Stimulated activated CD8-positive, alpha-beta memory T cell treated with anti-CD3 and anti-CD28 coated beads, Interleukin-4, amount 100 ng/mL, for 48 hours (primary cell): ENCODE measurements at regions not wholly inside any gene's neighbourhood (a gene's known extent, or its start where the extent isn't known, plus 50 kb on each side); places are given as distances from the start of the nearest gene placed in this dataset.
"Not testable (repeated sequence)": the region's sequence is repeated elsewhere in the genome, so short reads cannot be mapped to it uniquely, and the experiment has no call there.

ENCODE experiments used
- DNase-seq: peaks from one replicate; pipeline ENCODE4 v3.0.0-alpha.2; 2020

DNA sequence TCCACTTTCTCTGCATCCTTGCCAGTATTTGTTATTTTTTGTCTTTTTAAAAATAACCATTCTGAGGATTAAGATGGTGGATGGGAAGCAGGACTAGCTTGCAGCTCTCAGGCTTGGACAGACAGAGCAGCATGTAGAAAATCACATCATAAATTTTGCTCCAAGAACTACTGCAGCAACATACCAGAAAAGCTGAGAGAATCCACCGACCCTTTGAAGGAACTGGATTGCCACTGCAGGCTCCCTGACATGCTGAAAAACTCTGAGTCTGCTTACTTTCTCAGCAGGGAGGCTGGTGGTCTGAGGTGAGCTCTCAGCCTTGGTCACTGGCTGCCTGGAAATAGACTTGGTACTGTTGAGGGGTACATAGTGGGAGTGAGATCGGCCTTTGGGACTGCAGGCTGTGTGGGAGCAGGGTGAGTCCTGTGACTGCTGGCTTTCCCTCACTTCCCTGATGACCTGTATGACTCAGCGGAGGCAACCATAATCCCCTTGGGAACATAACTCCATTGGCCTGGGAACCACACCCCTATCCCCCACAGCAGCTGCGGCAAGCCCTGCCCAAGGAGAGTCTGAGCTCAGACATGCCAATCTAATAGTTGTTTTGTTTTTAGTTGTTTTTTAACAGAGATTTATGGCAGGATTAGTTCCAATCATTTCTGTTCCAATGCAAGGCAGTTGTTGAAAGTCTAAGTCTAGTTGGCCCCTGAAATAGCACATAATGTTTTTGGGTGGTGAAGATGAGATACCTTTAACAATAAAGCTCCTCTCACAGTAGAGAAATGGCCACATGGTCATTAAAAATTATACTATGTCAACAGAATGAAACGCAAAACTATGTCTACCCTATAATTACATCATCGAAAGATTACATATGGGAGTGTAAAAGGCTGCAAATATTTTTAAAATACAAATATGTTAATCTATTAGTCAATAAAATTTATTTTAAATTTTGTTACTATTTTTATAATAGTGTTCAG is 414.2 kb upstream of the CHAC2 start:
- no peak for DNase-seq

DNA sequence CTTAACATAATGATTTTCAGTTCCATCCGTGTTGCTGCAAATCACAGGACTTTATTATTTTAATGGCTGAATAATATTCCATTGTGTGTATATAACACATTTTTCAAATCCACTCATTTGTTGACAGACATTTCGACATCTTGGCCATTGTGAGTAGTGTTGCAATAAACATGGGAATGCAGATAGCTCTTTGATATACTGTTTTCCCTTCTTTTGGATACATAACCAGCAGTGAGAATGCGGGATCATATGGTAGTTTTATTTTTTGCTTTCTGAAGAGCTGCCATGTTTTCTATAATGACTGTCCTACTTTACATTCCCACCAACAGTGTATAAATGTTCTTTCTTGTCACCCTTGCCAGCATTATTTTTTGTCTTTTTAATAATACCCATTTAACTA is 420.3 kb upstream of the CHAC2 start:
- DNase-seq: no peak

DNA sequence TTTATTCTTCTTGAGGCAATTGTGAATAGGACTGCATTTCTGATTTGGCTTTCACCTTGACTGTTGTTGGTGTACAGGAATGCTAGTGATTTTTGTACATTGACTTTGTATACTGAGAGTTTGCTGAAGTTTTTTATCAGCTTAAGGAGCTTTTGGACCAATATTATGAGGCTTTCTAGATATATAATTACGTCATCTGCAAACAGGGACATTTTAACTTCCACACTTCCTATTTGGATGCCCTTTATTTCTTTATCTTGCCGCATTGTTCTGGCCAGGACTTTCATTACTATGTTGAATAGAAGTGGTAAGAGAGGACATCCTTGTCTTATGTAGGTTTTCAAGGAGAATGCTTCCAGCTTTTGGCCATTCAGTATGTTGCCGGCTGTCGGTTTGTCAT is 425.4 kb upstream of the CHAC2 start:
- no peak for DNase-seq

DNA sequence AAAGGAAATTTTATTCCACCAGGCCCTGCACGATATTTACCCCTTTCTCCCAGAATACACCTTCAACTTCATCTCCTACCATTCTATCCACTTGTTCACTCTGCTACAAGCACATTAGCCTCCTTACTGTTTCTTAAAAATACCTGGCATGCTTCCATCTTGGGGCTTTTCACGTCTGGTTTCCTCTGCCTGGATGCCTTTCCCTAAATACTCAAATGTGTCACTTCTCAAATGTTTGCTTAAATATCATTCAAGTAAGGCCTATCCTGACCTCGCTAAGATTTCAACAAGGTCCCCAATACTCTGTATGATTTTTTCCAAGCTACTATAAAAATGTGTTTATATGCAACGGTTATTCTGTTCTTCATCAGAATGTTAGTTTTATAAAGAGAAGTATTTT is 433.0 kb upstream of the CHAC2 start:
- no peak for DNase-seq

DNA sequence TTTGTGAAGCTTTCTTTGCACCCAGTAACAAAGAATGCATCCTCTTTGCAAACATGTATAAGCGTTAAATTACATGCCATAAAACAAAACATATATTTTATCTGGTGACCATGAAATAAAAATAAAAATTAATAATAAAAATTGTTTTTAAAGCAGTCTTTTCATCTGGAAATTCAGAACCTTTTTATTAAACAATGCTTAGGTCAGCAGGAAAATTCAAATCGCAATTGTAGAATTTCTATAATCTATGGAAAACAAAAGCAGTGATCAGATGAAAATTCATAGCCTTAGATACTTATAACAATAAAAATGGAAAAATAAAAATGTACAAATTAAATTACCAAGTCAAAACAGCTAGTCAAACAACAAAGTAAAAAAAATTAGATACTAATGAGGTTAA is 435.9 kb upstream of the CHAC2 start:
- no peak for DNase-seq

DNA sequence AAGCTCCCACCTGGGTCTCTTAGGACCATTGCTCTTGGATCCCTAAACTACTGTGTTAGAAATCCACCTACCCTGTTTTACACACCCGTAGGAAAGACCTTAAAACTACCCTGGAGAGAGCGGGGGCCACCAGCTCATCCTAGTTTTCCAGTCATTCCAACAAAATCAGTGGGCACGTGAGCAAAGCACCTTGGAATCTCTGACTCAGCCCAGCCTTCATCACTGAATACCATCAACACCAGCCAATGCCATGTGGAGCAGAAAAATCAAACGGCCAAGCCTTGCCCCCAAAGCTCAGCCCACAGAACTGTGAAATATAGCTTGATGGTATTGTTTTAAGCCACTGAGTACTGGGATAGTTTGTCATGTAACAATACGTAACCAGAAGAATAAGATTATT is 449.7 kb upstream of the CHAC2 start:
- no peak for DNase-seq

DNA sequence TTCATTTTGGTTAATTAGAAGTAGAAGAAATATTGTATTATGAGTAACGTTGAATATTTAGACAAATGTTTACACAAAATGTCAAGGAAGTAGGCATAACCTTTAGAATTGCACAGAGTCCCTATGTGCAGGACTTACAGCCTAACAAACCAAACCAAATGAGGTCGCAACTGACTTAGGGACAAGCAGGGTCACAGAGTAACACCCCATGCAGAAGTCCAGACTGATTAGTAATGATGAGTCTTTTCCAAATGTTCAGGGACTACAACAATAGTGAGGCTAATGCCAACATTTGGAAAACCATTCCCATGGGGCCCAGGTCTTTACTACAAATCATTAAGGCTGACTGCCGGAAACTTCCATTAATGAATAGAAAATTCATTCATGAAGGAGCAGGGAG is 452.5 kb upstream of the CHAC2 start:
- DNase-seq: no peak

DNA sequence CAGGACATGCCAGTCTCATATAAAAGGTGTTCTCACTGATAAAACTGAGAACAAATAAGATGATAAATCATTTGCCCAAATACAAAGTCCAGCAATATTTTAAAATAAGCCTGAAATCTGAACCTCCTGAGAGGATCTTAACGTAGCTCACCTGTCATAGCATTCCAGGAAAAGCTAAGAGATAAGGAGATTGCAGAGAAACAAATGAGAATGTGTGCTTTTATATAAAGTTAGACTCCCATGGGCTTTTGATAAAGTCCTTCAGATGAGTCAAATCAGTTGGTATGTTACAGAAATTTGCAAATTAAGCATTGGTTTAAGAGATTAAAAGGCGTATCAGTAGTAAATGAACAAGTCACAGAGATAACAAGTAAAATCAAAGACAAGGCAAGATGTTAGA is 452.9 kb upstream of the CHAC2 start:
- DNase-seq: no peak

DNA sequence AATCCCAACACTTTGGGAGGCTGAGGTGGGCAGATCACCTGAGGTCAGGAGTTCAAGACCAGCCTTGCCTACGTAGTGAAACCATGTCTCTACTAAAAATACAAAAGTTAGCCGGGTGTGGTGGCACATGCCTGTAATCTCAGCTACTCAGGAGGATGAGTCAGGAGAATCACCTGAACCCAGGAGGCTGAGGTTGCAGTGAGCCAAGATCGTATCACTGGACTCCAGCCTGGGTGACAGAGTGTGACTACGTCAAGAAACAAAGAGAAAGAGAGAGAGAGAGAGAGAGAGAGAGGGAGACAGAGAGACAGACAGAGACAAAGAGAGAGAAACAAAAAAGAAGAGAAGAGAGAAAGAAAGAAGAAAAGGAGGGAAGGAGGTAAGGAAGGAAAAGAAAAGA is 454.0 kb upstream of the CHAC2 start:
- DNase-seq: not testable (repeated sequence)

DNA sequence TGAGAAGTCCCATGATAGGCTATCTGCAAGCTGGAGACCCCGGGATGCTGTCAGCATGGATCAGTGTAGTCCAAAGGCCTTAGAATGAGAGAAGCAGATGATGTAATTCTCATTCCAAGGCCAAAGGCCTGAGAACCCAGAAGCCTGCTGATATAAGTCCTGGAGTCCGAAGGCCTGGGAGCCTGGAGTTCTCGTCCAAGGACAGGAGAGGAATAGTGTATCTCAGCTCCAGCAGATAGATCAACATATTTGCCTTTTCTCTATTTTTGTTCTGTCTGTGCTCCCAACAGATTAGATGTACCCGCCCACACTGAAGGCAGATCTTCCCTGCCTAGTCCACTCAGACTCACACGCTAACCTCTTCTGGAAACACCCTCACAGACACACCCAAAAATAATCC is 454.9 kb upstream of the CHAC2 start:
- no peak for DNase-seq

DNA sequence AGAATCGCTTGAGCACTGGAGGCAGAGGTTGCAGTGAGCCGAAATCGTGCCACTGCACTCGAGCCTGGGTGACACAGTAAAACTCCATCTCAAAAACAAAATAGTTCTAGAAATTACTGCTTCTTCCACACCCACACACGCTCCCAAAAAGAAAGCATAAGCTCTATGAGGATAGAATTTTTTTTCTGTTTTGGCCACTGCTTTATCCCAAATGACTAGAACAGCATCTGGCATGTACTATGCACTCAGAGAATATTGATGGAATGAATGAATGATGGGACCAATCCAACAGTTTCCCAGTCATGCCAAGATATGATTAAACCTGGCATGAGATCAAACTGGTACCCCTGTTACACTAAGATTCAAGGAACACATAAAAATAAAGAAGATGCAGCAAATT is 455.4 kb upstream of the CHAC2 start:
- no peak for DNase-seq

DNA sequence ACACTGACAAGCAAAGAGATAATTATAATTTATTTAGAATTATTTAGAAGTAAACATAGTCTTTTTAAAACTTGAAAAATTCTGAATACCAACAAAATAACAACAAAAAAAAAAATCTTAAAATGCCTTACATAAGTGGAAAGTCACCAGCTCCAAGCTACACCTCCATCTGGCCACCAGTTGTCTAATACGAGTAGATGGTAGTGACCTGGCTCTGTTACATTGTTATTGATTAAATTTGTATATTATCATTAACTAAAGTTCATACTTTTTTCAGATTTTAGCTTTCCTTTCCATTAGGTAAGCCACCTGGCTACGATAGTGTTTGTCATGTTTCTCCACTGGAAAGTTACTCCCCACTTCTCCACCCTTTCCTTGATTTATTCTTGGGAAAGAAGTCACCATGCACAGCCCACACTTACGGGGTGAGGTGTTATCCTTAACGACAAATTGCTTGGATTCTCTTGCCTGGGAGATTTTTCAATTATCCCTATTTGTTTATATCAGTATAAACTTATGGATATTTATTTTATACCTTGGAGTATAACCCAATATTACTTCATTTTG is 464.5 kb upstream of the CHAC2 start:
- DNase-seq: no peak

DNA sequence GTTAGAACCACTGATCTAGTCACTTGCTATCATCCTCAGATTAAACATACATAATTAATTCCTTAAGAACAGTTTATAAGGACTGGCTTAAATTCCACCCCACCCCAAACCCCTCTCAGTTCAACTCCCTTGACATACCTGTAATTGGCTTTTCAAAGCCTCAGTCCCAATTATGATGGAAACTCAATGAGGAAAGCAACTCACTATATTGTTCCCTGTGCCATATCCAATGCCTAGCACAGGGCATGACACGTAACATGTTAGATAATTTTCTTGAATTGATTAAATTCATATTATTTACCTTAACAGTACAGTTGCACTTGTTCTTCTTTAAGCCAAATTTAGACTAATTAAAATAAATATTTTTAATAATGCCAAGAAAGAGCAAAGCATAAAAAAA is 465.1 kb upstream of the CHAC2 start:
- no peak for DNase-seq

DNA sequence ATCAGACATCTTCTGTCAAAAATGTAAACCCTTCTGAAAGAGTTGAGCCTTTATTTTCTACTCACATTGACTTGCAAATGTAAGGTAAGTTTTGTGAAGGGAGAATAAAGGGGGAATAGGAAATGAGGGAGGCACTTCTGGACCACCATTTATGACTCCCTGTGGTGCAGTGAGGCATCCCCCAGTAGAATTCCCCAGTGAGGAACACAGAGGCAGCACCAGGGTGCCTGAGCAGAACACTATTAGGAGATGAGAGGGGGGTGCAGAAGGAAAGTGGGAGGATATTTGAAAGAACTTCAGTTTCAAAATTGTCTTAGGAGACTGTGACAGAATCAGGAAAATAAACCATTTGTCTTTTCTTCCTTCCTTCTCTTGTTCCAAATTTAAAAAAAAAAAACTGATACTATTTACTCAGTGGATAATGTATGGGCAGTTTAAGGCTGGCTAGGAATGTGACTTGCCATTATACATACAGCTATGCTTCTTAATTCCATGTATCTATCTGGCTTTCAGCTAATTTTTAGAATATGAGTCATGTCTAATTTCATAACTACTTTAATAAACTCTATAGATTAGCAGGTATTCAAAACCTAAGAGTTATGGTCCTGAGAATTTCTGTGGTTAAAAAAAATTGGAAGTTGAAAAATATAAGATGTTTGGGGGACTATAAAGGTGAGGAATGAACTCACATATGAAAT is 478.1 kb upstream of the CHAC2 start:
- DNase-seq: no peak

DNA sequence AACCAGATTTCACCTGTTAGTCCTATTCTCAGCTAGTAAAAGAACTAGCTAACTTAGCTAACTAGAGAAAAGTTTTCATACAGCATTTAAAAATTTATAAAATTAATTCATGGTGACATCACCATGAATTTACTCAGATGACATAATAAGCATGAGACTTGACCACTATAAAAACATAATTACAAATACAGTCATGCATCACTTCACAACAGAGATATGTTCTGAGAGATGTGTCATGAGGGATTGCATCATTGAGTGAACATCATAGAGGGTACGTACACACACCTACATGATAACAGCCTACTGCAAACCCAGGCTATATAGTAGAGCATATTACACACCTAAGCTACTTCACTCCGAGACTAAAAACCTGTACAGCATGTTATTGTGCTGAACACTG is 481.3 kb upstream of the CHAC2 start:
- no peak for DNase-seq

DNA sequence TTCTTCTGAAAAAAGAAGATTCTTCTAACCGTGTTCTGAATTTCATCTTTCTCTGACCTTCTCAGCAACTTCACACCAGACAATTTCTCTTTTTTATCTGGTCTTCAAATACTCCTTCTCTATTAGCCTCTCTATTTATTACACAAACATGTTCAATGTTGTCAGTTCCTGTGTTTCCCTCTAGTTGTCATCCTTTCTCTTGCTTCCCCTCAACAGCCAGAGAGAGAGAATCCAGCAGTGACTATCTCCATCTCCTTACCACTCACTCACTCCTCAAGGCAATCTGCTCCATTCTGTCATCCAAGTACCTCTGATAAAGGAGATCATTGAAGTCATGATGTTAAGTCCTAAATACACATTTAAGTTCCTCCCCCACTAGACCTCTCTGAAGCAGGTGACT is 491.9 kb upstream of the CHAC2 start:
- DNase-seq: no peak

DNA sequence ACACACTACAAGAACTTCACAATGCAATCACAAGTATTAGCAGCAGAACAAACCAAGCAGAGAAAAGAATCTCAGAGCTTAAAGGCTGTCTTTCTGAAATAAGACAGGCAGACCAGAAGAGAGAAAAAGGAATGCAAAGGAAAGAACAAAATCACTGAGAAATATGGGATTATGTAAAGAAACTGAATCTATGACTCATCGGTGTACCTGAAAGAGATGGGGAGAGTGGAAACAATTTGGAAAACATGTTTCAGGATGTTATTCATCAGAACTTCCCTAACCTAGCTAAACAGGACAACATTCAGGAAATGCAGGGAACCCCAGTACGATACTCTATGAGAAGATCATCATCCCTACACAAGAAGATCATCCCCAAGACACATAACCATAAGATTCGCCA is 499.0 kb upstream of the CHAC2 start:
- no peak for DNase-seq

DNA sequence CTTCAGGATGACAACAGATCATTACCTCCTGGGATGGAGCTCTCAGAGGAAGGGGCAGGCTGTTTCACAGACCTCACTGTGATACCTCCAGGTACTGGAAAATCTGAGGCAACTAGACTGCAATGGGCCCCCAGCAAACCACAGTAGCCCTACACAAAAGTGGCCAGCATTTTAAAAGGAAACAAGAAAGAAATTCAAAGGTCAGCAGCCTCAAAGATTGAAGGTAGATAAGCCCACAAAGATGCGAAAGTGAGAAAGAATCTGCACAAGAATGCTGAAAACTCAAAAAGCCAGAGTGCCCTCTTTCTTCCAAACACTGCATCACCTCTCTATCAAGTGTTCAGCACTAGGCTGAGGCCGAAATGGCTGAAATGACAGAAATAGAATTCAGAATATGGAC is 499.5 kb upstream of the CHAC2 start:
- no peak for DNase-seq

DNA sequence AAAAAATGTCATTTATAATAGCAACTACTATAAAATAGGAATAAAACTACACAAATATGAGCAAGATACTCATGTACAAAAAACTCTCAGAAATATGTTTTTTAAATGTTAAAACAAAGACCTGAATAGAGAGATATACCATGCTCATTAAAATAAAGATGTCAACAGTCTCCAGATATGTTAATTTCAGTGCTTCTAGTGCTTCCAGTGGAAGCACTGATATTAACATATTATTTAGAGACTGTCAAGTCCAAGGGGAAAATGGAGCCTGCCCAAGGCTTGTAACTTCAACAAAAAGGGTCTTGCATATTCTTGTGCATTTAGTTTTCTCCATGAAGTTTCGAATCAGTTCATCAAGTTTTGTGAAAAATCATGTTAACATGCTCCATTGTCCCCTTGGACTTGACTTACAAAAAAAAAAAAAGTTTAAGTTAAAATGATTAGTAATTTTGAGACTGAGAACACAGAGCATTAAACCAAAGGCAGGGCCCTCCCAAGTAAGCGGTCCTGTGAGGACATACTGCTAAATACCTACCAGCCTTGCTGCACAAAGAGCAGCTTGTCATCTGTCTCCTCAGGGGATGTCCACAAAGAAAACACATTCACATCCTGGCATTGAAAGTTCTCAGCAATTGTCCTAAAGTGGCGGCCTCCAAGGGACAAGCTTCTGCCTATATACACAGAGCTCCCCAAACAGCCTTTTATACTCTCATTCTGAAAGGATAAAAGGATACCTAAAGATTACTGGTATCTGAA is 501.9 kb upstream of the CHAC2 start:
- no peak for DNase-seq

DNA sequence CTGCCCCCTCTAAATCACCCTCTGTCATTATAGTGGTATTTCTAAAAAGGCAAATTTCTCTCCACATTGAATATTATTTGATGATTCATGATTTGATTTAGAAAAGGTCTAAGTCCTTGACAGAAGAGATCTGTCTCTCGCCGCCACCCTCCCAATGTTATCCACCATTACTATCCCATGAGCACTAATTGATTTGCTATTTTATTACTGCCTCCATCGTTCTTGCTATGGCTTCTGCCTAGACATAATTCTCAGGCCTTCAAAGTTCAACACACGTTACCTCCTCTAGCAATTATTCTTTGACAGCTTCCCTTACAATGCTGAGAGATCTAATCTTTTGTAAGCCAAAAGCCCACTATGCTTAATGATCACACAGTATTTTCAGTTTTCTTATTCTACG is 507.0 kb upstream of the CHAC2 start:
- DNase-seq: no peak

DNA sequence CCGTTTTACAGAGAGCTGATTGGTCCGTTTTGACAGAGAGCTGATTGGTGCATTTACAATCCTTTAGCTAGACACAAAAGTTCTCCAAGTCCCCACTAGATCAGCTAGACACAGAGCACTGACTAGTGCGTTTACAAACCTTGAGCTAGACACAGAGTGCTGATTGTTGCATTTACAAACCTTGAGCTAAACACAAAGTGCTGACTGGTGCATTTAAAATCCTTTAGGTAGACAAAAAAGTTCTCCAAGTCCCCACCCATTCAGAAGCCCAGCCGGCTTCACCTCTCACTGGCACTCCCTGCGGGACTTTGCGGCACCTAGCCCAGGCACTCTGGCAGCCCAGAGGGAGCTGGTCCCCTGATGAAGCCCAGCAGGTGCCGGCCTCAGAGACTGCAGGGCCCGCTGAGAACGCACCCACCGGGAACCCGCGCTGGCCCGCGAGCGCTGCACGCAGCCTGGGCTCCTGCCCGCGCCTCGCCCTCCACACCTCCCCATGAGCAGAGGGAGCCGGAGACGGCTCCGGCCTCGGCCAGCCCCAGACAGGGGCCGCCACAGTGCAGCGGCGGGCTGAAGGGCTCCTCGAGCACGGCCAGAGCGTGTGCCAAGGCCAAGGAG is 508.1 kb upstream of the CHAC2 start:
- DNase-seq: no peak

DNA sequence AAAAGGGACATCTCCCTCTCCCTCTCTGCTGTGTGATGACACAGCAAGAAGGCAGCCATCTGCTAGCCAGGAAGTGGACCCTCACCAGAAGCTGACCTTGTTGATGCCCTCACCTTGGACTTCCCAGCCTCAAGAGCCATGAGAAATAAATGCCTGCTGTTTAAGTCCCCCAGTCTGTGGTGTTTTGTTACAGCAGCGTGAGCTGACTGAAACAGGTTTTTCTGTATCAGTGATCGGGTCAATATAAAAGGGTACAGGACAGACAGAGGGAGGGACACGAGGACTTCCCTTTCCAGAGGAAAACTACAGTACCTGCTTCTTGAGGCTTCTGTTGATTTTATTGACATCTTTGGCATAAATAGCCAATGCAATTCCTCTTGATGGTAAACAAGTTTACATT is 510.3 kb upstream of the CHAC2 start:
- no peak for DNase-seq

DNA sequence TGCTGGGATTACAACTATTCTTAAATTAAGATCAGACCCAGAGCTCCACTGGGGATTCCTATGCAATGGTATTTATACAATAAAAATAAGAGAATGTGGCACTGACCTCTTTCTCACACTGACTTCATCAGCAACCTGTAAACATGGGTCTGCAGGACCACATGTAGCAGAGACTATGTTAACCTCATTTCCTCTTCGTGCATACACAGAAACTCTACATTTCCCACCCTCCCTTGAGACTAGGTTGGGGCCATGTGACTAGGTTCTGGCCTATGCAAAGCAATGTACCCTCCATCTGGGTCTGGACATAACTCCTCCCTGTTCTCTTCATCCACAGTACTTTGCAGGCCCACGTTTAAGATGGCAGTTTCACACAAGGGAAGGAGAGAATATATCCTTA is 514.4 kb upstream of the CHAC2 start:
- no peak for DNase-seq
